ENCODE measurements at regions not wholly inside any gene's neighbourhood (a gene's known extent, or its start where the extent isn't known, plus 50 kb on each side); places are given as distances from the start of the nearest gene placed in this dataset.

- no peak for DNase-seq (ENCODE audit: low read depth in 2 of 2)
Measured at GRCh38 chr7:4612939-4613841, 68.9 kb upstream of the FOXK1 start.

GRCh38 chr7:4613846-4614548 lies 68.1 kb upstream of the FOXK1 start:
- DNase-seq (ENCODE audit: low read depth in 2 of 2) = no peak

- no peak for DNase-seq (ENCODE audit: low read depth in 2 of 2)
Measured at GRCh38 chr7:4616116-4616515, 66.0 kb upstream of the FOXK1 start.

- DNase-seq (ENCODE audit: low read depth in 2 of 2) = no peak
Measured at GRCh38 chr7:4621396-4621795, 60.7 kb upstream of the FOXK1 start.

GRCh38 chr7:4626318-4626845 lies 55.7 kb upstream of the FOXK1 start:
- no peak for DNase-seq (ENCODE audit: low read depth in 2 of 2)

GRCh38 chr7:4629287-4629895 lies 52.7 kb upstream of the FOXK1 start:
- DNase-seq (ENCODE audit: low read depth in 2 of 2) = no peak

- no peak for DNase-seq (ENCODE audit: low read depth in 2 of 2)
Measured at GRCh38 chr7:4631380-4632179, 50.5 kb upstream of the FOXK1 start.

All from activated CD8-positive, alpha-beta memory T cell treated with anti-CD3 and anti-CD28 coated beads for 4 hours (primary cell).